GM13977 (cell line): ENCODE measurements at regions not wholly inside any gene's neighbourhood (a gene's known extent, or its start where the extent isn't known, plus 50 kb on each side); places are given as distances from the start of the nearest gene placed in this dataset.

Experiments used
- DNase-seq: peaks from one replicate; pipeline ENCODE4 v3.0.0; 2012; ENCODE audit warnings: low spot score
- in situ Hi-C: fragments of 300-500 bp; cut with MboI; formaldehyde crosslinking; loops from one replicate; pipeline ENCODE4 v1.12.0; 2022; ENCODE audit warnings: low sequenced_read_pairs, low pct_unique_long_range_greater_than_20kb, mixed read lengths, inconsistent platforms; ENCODE audit not compliant: unreplicated experiment
- TF ChIP-seq, protein P1 (sequence below): IDR thresholded peaks from 2 replicates; pipeline ENCODE4 v1.5.1; 2012; ENCODE audit warnings: mild to moderate bottlenecking, control low read depth; ENCODE audit not compliant: insufficient read depth; ENCODE audit errors: extremely low read depth, missing control alignments

DNA sequence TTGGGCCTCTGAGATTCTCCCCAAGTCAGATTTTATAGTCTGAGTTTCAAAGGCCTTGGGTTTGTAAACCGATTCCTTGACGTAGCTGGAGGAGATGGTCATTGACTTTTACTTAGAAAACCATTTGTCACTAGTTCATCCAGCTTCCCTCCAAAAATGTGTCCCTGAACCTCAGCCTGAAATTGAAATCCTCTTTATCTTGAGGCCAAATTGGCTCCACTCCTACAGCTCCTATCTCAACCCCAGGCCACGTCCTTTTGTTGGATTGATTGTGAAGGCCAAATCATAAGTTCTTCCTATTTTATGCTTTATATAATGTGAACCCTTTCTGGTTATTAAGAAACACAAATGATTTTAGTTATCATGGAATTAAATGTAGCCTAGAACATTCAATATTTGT lies 193.9 kb upstream of the SUCLG2 start:
- TF ChIP-seq, protein P1, sequence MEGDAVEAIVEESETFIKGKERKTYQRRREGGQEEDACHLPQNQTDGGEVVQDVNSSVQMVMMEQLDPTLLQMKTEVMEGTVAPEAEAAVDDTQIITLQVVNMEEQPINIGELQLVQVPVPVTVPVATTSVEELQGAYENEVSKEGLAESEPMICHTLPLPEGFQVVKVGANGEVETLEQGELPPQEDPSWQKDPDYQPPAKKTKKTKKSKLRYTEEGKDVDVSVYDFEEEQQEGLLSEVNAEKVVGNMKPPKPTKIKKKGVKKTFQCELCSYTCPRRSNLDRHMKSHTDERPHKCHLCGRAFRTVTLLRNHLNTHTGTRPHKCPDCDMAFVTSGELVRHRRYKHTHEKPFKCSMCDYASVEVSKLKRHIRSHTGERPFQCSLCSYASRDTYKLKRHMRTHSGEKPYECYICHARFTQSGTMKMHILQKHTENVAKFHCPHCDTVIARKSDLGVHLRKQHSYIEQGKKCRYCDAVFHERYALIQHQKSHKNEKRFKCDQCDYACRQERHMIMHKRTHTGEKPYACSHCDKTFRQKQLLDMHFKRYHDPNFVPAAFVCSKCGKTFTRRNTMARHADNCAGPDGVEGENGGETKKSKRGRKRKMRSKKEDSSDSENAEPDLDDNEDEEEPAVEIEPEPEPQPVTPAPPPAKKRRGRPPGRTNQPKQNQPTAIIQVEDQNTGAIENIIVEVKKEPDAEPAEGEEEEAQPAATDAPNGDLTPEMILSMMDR = no peak
- DNase-seq = no peak
- in situ Hi-C loops = no loop called here

DNA sequence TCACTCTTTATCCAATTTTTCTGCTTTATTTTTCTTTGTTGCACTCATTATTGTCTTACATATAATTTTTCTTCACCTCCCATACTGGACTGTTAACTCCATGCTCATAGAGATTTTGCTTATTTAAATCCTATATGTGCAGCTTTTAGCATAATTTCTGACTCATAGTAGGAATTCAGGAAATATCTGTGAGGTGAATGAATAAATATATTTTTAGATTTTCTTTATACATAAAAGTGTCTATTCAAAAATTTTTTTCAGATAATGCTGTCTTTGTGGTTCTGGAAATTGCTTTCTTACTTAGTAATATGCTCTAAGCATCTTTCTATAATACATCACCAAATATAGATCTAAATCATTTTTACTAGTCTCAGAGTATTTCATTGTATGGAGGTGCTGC lies 191.8 kb upstream of the SUCLG2 start:
- TF ChIP-seq, protein P1 = no peak
- DNase-seq = no peak

DNA sequence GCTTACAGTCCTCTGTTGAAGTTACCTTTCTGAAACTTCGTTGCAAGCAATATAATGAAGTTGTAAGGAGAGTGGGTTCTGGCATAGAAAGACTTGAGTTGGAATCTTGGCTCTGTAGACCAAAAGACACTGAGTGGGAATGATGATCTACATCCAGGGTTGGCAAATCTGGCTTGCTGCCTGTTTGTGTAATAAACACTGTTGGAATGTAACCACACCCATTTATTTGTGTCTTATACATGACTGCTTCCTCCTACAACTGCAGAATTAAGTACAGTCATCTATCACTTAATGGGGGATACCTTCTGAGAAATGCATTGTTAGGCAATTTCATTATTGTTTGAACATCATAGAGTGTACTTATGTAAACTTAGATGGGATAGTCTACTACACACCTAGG lies 178.4 kb upstream of the SUCLG2 start:
- TF ChIP-seq, protein P1 = no peak
- DNase-seq = no peak
- in situ Hi-C loops = no loop called here

More for the DNA sequence above, 191.8 kb upstream of the SUCLG2 start:
- in situ Hi-C loops = no loop called here

DNA sequence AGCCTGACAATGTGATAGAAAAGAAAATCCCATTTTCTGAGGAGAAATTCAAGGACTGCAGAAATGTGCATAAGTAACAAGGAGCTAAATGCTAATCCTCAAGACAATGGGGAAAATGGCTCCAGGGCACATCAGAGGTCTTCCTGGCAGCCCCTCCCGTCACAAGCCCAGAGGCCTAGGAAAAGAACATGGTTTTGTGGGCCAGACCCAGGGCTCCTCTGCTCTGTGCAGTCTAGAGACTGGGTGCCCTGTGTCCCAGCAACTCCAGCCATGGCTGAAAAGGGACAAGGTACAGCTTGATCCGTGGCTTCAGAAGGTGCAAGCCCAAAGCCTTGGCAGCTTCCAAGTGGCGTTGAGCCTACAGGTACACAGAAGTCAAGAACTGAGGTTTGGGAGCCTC lies 176.8 kb upstream of the SUCLG2 start:
- in situ Hi-C loops = no loop called here
- no peak for DNase-seq
- TF ChIP-seq, protein P1 = no peak

DNA sequence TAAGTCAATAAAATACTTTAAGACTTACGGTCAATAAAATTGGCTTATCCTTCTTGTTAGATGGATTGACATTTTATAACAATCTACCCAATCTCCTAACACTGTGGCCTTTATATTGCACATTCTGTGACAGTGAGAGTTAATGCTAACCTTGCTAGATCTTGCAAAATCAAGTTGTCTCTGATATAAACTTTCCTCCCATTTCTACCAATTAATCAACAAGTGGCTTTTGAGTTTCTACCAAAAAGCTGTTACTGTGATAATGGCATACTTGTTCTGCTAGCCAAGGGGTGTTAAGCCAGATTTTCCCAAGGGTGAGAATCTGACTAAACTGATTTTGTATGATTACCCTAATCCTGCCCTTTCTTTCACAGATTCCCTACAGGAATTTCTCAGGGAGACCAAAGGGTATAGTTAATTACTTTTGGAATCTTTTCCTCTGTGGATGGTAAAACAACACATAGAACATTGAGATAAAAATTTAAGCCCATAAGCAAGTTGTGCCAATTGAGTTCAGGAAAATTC lies 174.1 kb upstream of the SUCLG2 start:
- TF ChIP-seq, protein P1 = no peak
- no peak for DNase-seq
- in situ Hi-C loops = no loop called here

DNA sequence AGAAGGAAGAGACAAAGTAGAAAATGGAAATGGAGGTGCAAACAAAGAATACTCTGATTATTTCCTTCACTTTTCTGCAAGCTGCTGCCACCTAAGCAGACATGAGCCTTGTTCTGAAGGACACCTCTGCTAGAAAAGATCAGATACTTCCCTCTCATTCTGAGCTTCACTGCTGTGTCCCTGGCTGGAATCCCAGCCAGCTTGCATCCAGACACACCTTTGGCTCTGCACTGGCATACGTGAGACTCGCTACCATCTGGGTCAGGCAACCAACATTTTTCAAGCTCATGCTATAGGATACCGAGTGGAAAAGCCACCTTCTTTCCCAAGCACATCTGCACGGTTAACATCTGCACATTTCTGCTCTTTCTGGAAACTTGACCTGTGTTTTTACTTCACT lies 166.7 kb upstream of the SUCLG2 start:
- TF ChIP-seq, protein P1 = no peak
- DNase-seq = no peak
- in situ Hi-C loops = no loop called here

DNA sequence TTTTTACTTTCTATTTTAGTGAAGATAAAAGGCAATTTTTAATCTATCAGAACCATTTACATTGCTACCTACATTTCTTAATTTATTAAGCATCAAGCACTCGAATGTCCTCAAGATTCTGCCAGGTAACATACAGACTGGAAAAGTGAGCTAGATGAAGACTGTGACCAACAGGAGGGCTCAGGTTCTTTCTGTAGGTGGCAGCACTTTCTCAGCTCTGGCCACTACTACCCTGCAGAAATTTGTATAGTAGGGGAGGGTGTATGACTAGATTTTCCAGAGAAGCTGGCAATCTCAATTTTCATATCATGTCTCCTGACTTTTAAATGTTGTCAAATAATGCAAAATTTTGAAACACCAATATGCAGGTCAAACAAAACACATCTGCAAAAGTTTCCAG lies 165.0 kb upstream of the SUCLG2 start:
- no peak for DNase-seq
- in situ Hi-C loops = no loop called here
- TF ChIP-seq, protein P1 = peak; percentile 27
